ENCODE measurements at regions not wholly inside any gene's neighbourhood (a gene's known extent, or its start where the extent isn't known, plus 50 kb on each side); places are given as distances from the start of the nearest gene placed in this dataset.
A peak's percentile ranks its signal among the peaks of the same experiment; 100 is the strongest.

DNA sequence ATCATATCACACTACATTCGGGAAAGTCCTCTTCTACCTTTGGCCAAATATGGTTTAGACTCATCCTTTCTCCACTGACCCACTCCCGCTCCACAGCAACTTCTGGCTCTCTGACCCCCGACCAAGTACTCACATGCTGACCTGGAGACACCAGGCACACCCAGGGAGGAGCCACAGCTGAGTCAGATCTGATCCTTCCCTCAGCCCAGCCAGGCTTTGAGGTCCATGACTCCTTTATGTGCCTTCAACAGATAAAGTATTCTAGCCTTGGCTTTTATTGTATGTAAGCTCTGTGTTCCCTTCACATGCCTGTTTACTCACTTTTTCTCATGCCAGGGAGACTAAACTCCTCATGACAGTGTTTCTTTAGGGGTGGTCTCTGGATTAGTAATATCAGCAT, 166.9 kb upstream of the UMPS start:
- H3K9me3 Mint-ChIP-seq, result no peaks in the 10 kb centered on the region
- no peaks in the 10 kb centered on the region for H3K36me3 Mint-ChIP-seq (ENCODE audit: insufficient read depth in 2 of 2)
- H3K4me1 Mint-ChIP-seq (ENCODE audit: low read depth), result no peaks in the 10 kb centered on the region
- no peak for DNase-seq
- no peak for ATAC-seq (replicated peaks in 1 of 2)
- H3K27me3 Mint-ChIP-seq (ENCODE audit: low read depth), result peaks cover 33% of the 10 kb centered on the region
- no peak overlapping the region for H3K27ac Mint-ChIP-seq
- H3K4me3 Mint-ChIP-seq, result no peak overlapping the region

DNA sequence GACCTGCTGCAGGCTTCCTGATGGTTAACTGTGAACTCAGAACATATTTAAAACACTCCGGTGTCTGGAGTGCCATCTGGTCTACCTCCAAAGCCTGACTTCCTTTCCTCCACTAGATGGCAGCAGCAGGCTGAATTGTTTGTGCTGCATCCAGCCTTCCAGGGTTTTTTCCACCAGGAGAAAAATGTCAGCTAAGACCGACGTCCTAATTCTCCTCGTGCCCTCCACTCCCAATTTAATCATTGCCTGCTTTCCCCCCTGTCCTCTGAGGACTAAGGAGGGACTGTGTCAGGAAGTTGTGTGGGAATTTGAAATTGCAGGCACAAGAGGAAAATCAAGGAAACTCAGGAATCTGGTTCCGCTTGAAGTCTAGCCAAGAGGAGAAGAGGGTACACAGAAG, 165.2 kb upstream of the UMPS start:
- Mint-ChIP-seq H3K27ac (no peak overlapping the region), H3K4me3 (no peak overlapping the region)
- ATAC-seq (replicated peaks in 1 of 2), result peak; percentile 39 to 45

DNA sequence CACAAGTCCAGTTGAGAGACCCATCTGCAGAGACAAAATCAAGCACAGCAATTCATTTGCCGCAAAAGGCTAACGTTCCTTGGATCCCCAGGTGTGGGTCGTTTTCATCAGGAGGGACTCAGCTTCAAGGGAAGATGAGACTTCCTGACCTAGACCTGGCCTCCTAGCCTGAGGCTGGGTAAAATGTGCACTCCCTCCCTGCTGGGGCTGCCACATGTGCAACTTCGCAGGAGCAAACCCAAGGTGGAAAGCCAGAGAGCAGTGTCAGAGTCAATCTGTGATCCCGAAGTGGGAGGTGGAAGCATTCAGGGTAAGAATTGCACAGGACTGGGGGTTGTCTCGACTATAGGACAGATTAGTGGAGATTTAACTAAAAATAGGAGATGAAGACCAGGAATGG, 164.7 kb upstream of the UMPS start:
- H3K27me3 Mint-ChIP-seq (ENCODE audit: low read depth), result peaks cover 15% of the 10 kb centered on the region
- ATAC-seq (replicated peaks in 1 of 2) (no peak), DNase-seq (no peak)
- H3K9me3 Mint-ChIP-seq, result no peaks in the 10 kb centered on the region
- H3K4me1 Mint-ChIP-seq (ENCODE audit: low read depth), result no peaks in the 10 kb centered on the region
- H3K27ac Mint-ChIP-seq, result no peak overlapping the region
- H3K4me3 Mint-ChIP-seq, result no peak overlapping the region
- H3K36me3 Mint-ChIP-seq (ENCODE audit: insufficient read depth in 2 of 2), result no peaks in the 10 kb centered on the region

More for the DNA sequence above, 165.2 kb upstream of the UMPS start:
- H3K9me3 Mint-ChIP-seq, result no peaks in the 10 kb centered on the region
- H3K4me1 Mint-ChIP-seq (ENCODE audit: low read depth), result no peaks in the 10 kb centered on the region
- peaks cover 20% of the 10 kb centered on the region for H3K27me3 Mint-ChIP-seq (ENCODE audit: low read depth)
- DNase-seq, result peak; percentile 44 to 55
- H3K36me3 Mint-ChIP-seq (ENCODE audit: insufficient read depth in 2 of 2), result no peaks in the 10 kb centered on the region

DNA sequence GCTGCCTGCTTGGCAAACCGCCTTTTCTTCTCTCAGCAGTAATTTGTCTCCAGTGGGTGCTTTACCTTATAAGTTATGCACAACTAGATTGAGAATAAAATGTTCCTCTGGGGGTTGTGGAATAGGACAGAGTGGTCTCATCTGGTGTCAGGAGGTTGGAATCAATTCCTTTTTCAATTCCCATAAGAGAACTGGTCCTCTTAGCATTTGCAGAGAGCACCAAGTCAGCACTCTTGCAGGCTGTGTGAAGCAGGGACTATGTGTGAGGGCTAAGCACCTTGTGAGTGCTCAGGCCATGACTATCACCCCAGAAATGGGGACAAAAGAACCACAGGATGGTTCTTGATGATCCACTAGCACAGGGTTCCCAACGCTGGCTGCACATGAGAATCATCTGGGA, 163.6 kb upstream of the UMPS start:
- H3K27ac Mint-ChIP-seq, result no peak overlapping the region
- DNase-seq (no peak), ATAC-seq (replicated peaks in 1 of 2) (no peak)
- H3K9me3 Mint-ChIP-seq, result no peaks in the 10 kb centered on the region
- H3K36me3 Mint-ChIP-seq (ENCODE audit: insufficient read depth in 2 of 2), result no peaks in the 10 kb centered on the region
- H3K4me1 Mint-ChIP-seq (ENCODE audit: low read depth), result no peaks in the 10 kb centered on the region
- peaks cover 16% of the 10 kb centered on the region for H3K27me3 Mint-ChIP-seq (ENCODE audit: low read depth)
- no peak overlapping the region for H3K4me3 Mint-ChIP-seq

DNA sequence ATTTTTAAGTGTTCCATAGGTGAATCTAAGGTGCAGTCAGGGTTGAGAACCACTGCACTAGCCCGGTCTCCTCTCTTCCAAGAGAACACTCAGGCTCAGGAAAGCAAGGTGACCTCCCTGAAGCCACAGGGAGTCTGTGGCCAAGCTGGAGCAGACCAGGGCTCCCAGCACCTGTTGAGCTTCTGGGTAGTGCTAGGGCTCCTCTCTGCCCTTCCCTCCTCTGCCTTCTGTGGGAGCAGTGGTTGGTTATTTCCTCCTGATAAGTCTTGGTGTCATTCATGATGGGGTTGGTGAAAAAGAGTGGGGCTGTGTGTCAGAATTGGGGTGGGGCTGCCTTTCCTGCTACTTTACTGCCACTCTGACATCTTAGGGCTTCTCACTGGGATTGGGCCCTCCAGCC, 163.1 kb upstream of the UMPS start:
- H3K27ac Mint-ChIP-seq, result no peak overlapping the region
- peaks cover 16% of the 10 kb centered on the region for H3K27me3 Mint-ChIP-seq (ENCODE audit: low read depth)
- DNase-seq, result no peak
- H3K36me3 Mint-ChIP-seq (ENCODE audit: insufficient read depth in 2 of 2), result no peaks in the 10 kb centered on the region
- no peaks in the 10 kb centered on the region for H3K4me1 Mint-ChIP-seq (ENCODE audit: low read depth)
- H3K9me3 Mint-ChIP-seq, result no peaks in the 10 kb centered on the region
- H3K4me3 Mint-ChIP-seq, result no peak overlapping the region
- ATAC-seq (replicated peaks in 1 of 2), result no peak

DNA sequence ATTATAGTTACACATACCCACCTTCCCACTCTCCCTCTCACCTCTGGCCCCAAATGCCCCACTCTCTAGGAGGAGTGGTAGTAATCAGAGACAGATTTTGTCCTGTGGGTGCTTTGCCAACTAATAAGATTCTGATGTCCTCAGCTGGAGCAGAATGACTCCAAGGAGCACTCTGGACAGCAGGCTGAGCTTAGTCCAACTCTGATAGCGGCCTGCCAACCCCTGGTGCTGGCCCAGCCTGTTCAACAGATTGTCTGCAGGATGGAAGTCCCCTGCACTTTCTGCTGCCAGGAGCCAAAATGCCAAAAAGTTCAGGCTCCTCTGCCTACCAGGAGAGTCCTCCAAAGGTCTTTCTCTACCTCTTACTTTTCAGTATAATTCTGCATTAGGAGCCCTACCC, 160.5 kb upstream of the UMPS start:
- Mint-ChIP-seq H3K27ac (no peak overlapping the region), H3K4me1 (ENCODE audit: low read depth) (no peaks in the 10 kb centered on the region), H3K9me3 (no peaks in the 10 kb centered on the region), H3K36me3 (ENCODE audit: insufficient read depth in 2 of 2) (no peaks in the 10 kb centered on the region), H3K4me3 (no peak overlapping the region), H3K27me3 (ENCODE audit: low read depth) (peaks cover 16% of the 10 kb centered on the region)
- DNase-seq (no peak), ATAC-seq (replicated peaks in 1 of 2) (no peak)

DNA sequence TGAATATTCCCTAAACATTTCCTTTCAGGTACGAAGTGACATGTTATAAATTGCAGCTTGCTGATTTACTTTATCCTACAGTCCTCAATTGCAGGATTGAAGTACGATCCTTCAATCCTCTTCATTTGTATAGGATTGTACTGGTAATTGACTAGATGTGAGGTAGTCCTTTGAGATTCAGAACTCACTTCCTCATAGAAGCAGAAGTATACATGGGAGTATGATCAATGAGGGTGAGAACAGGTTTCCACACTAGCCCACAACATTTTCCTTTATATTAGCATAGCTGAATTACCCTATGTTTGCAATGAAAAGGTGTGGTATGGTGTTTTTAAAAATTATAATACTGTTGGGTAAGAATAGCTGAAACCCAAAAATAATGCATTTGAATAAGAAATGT, 160.0 kb upstream of the UMPS start:
- ATAC-seq (replicated peaks in 1 of 2) (no peak), DNase-seq (no peak)
- H3K9me3 Mint-ChIP-seq, result no peaks in the 10 kb centered on the region
- no peaks in the 10 kb centered on the region for H3K4me1 Mint-ChIP-seq (ENCODE audit: low read depth)
- H3K27me3 Mint-ChIP-seq (ENCODE audit: low read depth), result peaks cover 11% of the 10 kb centered on the region
- H3K27ac Mint-ChIP-seq, result no peak overlapping the region
- H3K4me3 Mint-ChIP-seq, result no peak overlapping the region
- no peaks in the 10 kb centered on the region for H3K36me3 Mint-ChIP-seq (ENCODE audit: insufficient read depth in 2 of 2)

DNA sequence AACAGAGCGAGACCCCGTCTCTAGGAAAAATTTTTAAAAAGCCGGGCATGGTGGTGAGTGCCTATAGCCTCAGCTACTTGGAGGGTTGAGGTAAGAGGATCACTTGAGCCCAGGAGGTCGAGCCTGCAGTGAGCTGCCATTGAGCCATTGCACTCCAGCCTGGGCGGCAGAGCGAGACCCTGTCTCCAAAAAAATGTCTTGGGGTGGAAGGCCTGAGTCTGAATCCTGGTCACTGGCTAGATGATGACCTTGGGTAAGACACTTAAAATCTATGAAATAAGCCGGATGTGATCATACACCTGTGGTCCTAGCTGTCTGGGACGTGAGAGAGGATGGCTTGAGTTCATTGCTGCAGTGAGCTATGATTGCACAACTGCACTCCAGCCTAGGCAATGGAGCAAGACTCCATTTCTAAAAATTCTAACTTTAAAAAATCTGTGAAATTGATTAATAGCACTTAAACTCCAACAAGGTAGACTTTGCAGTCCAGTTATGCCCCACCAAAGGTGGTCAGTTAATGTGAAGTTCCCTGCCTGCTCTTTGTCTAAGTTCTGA, 157.3 kb upstream of the UMPS start:
- ATAC-seq (replicated peaks in 1 of 2) (no peak), DNase-seq (no peak)
- peaks cover 25% of the 10 kb centered on the region for H3K27me3 Mint-ChIP-seq (ENCODE audit: low read depth)
- H3K36me3 Mint-ChIP-seq (ENCODE audit: insufficient read depth in 2 of 2), result no peaks in the 10 kb centered on the region
- no peak overlapping the region for H3K27ac Mint-ChIP-seq
- H3K9me3 Mint-ChIP-seq, result no peaks in the 10 kb centered on the region
- no peak overlapping the region for H3K4me3 Mint-ChIP-seq
- H3K4me1 Mint-ChIP-seq (ENCODE audit: low read depth), result no peaks in the 10 kb centered on the region

DNA sequence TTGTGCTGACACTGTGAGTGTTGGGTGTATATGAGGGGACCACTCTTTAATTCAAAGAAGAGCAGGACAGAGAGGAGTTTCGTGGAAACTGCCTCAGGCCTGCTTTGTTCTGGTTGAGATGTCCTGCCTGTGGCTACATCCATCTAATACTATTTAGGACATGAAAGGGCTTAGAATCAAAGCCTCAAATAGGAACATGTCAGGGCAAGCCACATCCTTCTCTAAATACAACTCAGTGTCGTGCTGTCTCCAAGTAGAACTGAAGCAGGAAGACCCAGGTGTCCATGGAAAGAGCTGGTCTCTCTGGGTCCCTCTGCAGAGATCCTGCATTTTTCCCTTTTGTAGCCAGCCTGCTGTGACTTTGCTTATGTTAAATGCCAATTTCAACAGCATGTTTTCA, 156.2 kb upstream of the UMPS start:
- Mint-ChIP-seq H3K36me3 (ENCODE audit: insufficient read depth in 2 of 2) (no peaks in the 10 kb centered on the region), H3K27ac (no peak overlapping the region), H3K27me3 (ENCODE audit: low read depth) (peaks cover 28% of the 10 kb centered on the region), H3K4me1 (ENCODE audit: low read depth) (no peaks in the 10 kb centered on the region), H3K4me3 (no peak overlapping the region), H3K9me3 (no peaks in the 10 kb centered on the region)
- no peak for ATAC-seq (replicated peaks in 1 of 2)
- DNase-seq, result no peak

DNA sequence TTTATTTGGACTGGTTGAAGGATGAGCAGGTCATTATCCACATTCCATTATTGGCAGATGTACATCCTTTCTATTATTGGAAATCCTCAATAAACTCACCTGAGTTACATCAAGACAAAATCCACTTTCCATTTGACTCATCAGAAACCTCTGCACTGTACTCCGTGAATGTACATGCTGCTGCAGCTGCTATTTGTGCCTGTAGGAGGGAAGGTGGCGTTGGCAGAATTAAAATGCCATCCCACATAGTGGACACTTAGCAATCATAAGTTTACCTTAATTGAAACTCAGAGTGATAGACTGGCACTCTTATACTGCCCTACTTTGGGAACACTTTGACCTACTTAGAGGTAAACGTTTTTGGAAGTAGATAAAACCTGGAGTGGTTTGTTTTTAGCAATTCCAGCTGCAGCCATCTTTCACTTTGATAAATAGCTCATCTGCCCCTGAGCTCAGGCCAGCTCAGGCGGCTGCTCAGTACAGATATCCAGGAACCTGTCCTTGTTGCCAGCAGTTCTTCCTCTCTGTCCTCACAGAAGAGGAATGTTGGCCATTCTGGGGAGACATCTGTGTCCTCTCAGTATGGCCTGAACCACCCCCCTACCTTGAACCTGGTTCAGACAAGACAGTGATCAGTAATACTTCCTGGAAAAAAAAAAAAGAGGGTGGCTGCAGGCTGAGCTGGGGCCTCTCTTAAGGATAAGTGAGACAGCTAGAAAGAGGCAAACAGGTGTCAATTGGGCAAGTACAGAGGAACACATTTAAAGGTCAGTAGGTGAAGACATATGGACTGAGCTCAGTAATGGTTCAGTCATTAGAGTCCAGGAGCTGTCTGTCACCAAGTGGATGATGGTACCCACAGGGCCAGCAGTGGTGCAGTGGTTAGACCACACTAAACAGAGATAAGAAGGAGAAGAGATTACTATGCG, 153.4 kb upstream of the UMPS start:
- Mint-ChIP-seq H3K9me3 (no peaks in the 10 kb centered on the region), H3K27ac (no peak overlapping the region), H3K4me3 (no peak overlapping the region), H3K36me3 (ENCODE audit: insufficient read depth in 2 of 2) (no peaks in the 10 kb centered on the region), H3K4me1 (ENCODE audit: low read depth) (no peaks in the 10 kb centered on the region), H3K27me3 (ENCODE audit: low read depth) (peaks cover 32% of the 10 kb centered on the region)
- ATAC-seq (replicated peaks in 1 of 2) (no peak), DNase-seq (no peak)

DNA sequence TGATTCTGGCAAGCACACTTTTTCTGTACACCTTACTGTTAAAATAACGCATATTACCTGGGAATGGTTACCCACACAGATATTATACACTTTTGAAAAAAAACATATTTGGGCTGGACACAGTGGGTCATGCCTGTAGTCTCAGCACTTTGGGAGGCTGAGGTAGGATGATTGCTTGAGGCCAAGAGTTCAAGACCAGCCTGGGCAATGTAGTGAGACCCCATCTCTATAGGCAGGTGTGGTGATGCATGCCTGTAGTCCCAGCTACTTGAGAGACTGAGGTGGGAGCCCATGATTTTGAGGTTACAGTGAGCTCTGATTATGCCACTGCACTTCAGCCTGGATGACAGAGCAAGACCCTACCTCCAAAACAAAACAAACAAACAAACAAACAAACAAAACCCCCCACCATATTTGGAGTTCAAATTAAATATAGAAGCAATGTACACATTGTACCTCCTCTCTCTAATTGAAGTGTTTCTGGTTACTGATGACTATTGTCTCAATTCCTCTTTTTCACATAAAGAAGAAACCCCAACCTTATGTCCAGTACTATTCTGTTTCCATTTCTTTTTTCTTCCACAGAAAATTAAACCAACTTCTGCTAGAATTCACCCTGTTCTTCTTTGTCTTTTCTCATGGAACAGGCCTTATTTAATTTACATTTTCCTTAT, 152.6 kb upstream of the UMPS start:
- Mint-ChIP-seq H3K27me3 (ENCODE audit: low read depth) (peaks cover 36% of the 10 kb centered on the region), H3K9me3 (no peaks in the 10 kb centered on the region), H3K4me3 (no peak overlapping the region), H3K36me3 (ENCODE audit: insufficient read depth in 2 of 2) (no peaks in the 10 kb centered on the region), H3K27ac (no peak overlapping the region), H3K4me1 (ENCODE audit: low read depth) (no peaks in the 10 kb centered on the region)
- no peak for DNase-seq
- ATAC-seq (replicated peaks in 1 of 2), result no peak

DNA sequence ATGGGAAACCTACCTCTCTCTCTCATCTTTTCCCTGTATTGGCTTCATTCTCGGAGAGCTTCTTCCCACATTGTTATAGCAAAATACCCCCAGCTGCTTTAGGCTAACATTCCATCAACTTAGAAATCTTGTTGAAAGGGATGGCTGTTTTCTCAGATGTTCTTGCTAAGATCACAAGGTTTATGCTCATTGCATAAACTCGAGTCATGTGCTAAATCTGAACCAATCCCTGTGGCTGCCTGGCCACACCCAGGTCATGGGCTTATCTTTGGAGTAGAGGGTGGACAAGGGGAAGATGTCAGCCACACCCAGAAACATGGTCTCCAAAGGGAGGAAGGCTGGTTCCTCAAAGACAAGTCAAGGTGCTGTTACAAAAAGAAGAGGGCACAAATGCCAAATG, 150.6 kb upstream of the UMPS start:
- H3K4me1 Mint-ChIP-seq (ENCODE audit: low read depth), result no peaks in the 10 kb centered on the region
- peaks cover 50% of the 10 kb centered on the region for H3K27me3 Mint-ChIP-seq (ENCODE audit: low read depth)
- no peak for DNase-seq

DNA sequence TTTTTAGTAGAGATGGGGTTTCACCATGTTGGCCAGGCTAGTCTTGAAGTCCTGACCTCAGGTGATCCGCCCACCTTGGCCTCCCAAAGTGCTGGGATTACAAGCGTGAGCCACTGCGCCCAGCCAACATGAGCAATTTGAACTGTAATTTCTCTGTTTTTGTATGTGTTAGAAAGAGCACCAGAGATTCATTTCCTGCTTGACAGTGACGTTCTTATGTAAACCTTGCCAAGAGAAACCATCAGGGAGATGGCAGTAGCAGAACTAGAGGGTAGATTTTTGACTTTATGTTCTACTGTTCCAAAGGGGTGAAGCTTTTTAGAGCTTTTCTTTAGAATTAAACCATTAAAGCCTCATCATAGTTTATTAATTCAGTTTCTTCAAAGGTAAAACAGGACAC, 148.1 kb upstream of the UMPS start:
- Mint-ChIP-seq H3K27me3 (ENCODE audit: low read depth) (peaks cover 58% of the 10 kb centered on the region), H3K4me3 (no peak overlapping the region), H3K9me3 (no peaks in the 10 kb centered on the region), H3K27ac (no peak overlapping the region), H3K36me3 (ENCODE audit: insufficient read depth in 2 of 2) (no peaks in the 10 kb centered on the region), H3K4me1 (ENCODE audit: low read depth) (peaks cover 9% of the 10 kb centered on the region)
- no peak for DNase-seq
- peak in 1 of 2 donors; percentile 32 for ATAC-seq (replicated peaks in 1 of 2)

More for the DNA sequence above, 150.6 kb upstream of the UMPS start:
- H3K4me3 Mint-ChIP-seq, result no peak overlapping the region
- H3K36me3 Mint-ChIP-seq (ENCODE audit: insufficient read depth in 2 of 2), result no peaks in the 10 kb centered on the region
- H3K9me3 Mint-ChIP-seq, result no peaks in the 10 kb centered on the region
- no peak overlapping the region for H3K27ac Mint-ChIP-seq
- no peak for ATAC-seq (replicated peaks in 1 of 2)

Measured in activated T-cell treated with anti-CD3 and anti-CD28 coated beads, Interleukin-2, amount 50 U/mL, for 72 hours (primary cell).